DND-41 (cell line): ENCODE measurements at regions not wholly inside any gene's neighbourhood (a gene's known extent, or its start where the extent isn't known, plus 50 kb on each side); places are given as distances from the start of the nearest gene placed in this dataset.

ENCODE experiments used
- ATAC-seq: fragments of 200-7000 bp; cut with Tn5 transposase; 3 replicates; pipeline ENCODE4 v1.9.1; 2021; ENCODE audit warnings: low read depth; ENCODE audit not compliant: insufficient read depth
- DNase-seq: peaks from one replicate; pipeline ENCODE4 v3.0.0-alpha.2; 2020
- H2AFZ ChIP-seq: 2 replicates; pipeline ENCODE4 v1.6.0; 2012; ENCODE audit warnings: low read depth, low read length
- H3K27ac ChIP-seq: 2 replicates; pipeline ENCODE4 v1.5.1; 2012; ENCODE audit warnings: low read length, inconsistent platforms
- H3K27me3 ChIP-seq: fragments of 200-600 bp; sonication (generic); 2 replicates; pipeline ENCODE4 v1.6.0; 2012; ENCODE audit warnings: low read length, mild to moderate bottlenecking, inconsistent platforms; ENCODE audit not compliant: insufficient read depth, poor library complexity
- H3K36me3 ChIP-seq: 2 replicates; pipeline ENCODE4 v1.5.1; 2012; ENCODE audit warnings: low read length, inconsistent platforms; ENCODE audit not compliant: insufficient read depth
- H3K4me1 ChIP-seq: 2 replicates; pipeline ENCODE4 v1.5.1; 2012; ENCODE audit warnings: mild to moderate bottlenecking, low read length; ENCODE audit not compliant: insufficient read depth
- H3K4me2 ChIP-seq: 2 replicates; pipeline ENCODE4 v1.6.0; 2012; ENCODE audit warnings: mild to moderate bottlenecking, moderate library complexity, low read length, inconsistent platforms; ENCODE audit not compliant: insufficient read depth
- H3K4me3 ChIP-seq, 2 experiments: fragments of 200-600 bp in 1 of 2; shearing (Covaris generic) in 1 of 2; 2 replicates each; pipeline ENCODE4 v1.5.1; 2012 to 2016; ENCODE audit warnings: inconsistent platforms in 2 of 2, low read length in 2 of 2, mild to moderate bottlenecking in 2 of 2, low read depth in 1 of 2, moderate library complexity in 1 of 2
- H3K79me2 ChIP-seq: 2 replicates; pipeline ENCODE4 v1.6.0; 2012; ENCODE audit warnings: low read length, inconsistent platforms; ENCODE audit not compliant: insufficient read depth
- H3K9ac ChIP-seq: 2 replicates; pipeline ENCODE4 v1.6.0; 2012; ENCODE audit warnings: low read depth, mild to moderate bottlenecking, inconsistent platforms, low read length, moderate library complexity
- H3K9me3 ChIP-seq: 2 replicates; pipeline ENCODE4 v1.5.1; 2012; ENCODE audit warnings: low read length, moderate library complexity, mild to moderate bottlenecking, inconsistent platforms; ENCODE audit not compliant: insufficient read depth, severe bottlenecking
- H4K20me1 ChIP-seq: 2 replicates; pipeline ENCODE4 v1.6.0; 2012; ENCODE audit warnings: low read length; ENCODE audit not compliant: insufficient read depth
- CTCF ChIP-seq: IDR thresholded peaks from 2 replicates; pipeline ENCODE4 v1.5.1; 2012; ENCODE audit warnings: borderline replicate concordance, low read length, moderate library complexity, mild to moderate bottlenecking; ENCODE audit not compliant: poor library complexity, severe bottlenecking; ENCODE audit errors: extremely low read depth
- EZH2 ChIP-seq: IDR thresholded peaks from 3 replicates; pipeline ENCODE4 v1.6.1; 2012; ENCODE audit warnings: borderline replicate concordance, low read depth, mild to moderate bottlenecking, moderate library complexity, low read length, inconsistent platforms; ENCODE audit not compliant: severe bottlenecking

- TF ChIP-seq CTCF (no peak), EZH2 (no peak)
- Histone ChIP-seq H3K9me3 (no peaks in the 10 kb centered on the region), H3K79me2 (no peaks in the 10 kb centered on the region), H3K9ac (no peak overlapping the region), H2AFZ (no peak overlapping the region), H4K20me1 (no peaks in the 10 kb centered on the region), H3K4me2 (no peak overlapping the region), H3K27me3 (no peaks in the 10 kb centered on the region), H3K27ac (no peak overlapping the region), H3K36me3 (no peaks in the 10 kb centered on the region), H3K4me1 (no peaks in the 10 kb centered on the region), H3K4me3 (no peak overlapping the region)
- DNase-seq (no peak), ATAC-seq (no peak)
These were observed 259.6 kb upstream of the EPHA7 start for GRCh38 chr6:93678841-93679454.

DNA sequence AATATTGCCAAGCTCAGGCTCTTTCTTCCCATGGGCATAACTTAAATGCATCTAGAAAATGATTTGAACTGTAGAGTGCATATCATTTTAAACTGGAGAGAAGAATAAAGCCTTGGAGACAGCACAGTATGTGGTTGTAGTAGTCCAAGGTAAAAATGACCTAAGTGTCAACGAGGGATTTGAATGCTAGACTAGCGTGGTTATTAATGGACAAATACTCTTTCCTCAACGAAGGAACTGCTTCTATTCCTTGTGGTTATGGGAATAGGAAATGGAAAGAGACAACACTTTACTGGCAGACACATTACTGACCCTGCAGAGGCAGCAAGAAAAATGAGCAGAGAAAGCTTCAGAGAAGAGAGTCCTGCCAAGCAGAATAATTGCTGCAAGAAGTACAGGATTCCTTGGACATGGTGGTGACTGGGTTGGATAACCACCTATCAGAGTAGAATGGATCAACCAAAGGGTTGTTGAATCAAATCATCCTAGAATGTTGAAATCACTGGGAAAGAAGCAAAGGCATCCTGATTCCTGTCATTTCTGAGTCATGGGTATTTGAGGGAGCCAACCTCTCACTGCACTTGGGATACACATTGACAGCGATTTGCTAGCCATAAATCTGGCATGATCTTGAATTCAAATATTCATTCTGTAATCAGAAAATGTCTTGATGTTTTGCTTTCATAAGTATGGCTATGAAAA, 258.1 kb upstream of the EPHA7 start:
- H3K4me1 ChIP-seq: no peaks in the 10 kb centered on the region
- no peak for ATAC-seq
- H3K9ac ChIP-seq: no peak overlapping the region
- no peaks in the 10 kb centered on the region for H3K9me3 ChIP-seq
- no peaks in the 10 kb centered on the region for H4K20me1 ChIP-seq
- no peak overlapping the region for H2AFZ ChIP-seq
- no peak for DNase-seq
- no peaks in the 10 kb centered on the region for H3K79me2 ChIP-seq
- H3K27ac ChIP-seq: no peak overlapping the region
- no peaks in the 10 kb centered on the region for H3K27me3 ChIP-seq
- no peak overlapping the region for H3K4me3 ChIP-seq
- TF ChIP-seq CTCF (no peak), EZH2 (no peak)
- H3K36me3 ChIP-seq: no peaks in the 10 kb centered on the region
- no peak overlapping the region for H3K4me2 ChIP-seq

GRCh38 chr6:93676581-93676980, 257.2 kb upstream of the EPHA7 start:
- DNase-seq: no peak
- ATAC-seq: no peak

More at GRCh38 chr6:93676581-93676980, 257.2 kb upstream of the EPHA7 start:
- Histone ChIP-seq H3K4me2 (no peak overlapping the region), H3K36me3 (no peaks in the 10 kb centered on the region), H4K20me1 (no peaks in the 10 kb centered on the region), H3K9ac (no peak overlapping the region), H3K27ac (no peak overlapping the region), H3K4me1 (no peaks in the 10 kb centered on the region), H2AFZ (no peak overlapping the region), H3K4me3 (no peak overlapping the region), H3K79me2 (no peaks in the 10 kb centered on the region), H3K9me3 (no peaks in the 10 kb centered on the region), H3K27me3 (no peaks in the 10 kb centered on the region)
- TF ChIP-seq CTCF (no peak), EZH2 (no peak)
